HL-60 (cell line): ENCODE measurements at regions not wholly inside any gene's neighbourhood (a gene's known extent, or its start where the extent isn't known, plus 50 kb on each side); places are given as distances from the start of the nearest gene placed in this dataset.
"Not testable (repeated sequence)": the region's sequence is repeated elsewhere in the genome, so short reads cannot be mapped to it uniquely, and the experiment has no call there.

Experiments
- CTCF ChIP-seq: IDR thresholded peaks from one replicate; pipeline ENCODE4 v1.5.1; 2011; ENCODE audit warnings: low read length, control low read depth, inconsistent platforms; ENCODE audit not compliant: insufficient read depth
- GABPA ChIP-seq: IDR thresholded peaks from 2 replicates; pipeline ENCODE4 v1.6.1; 2012; ENCODE audit warnings: low read depth
- POLR2AphosphoS5 ChIP-seq: IDR thresholded peaks from 2 replicates; pipeline ENCODE4 v1.6.1; 2012; ENCODE audit warnings: low read depth
- REST ChIP-seq: IDR thresholded peaks from 2 replicates; pipeline ENCODE4 v1.6.1; 2012; ENCODE audit warnings: low read depth; ENCODE audit not compliant: insufficient replicate concordance

- not testable (repeated sequence) for TF ChIP-seq CTCF, GABPA, POLR2AphosphoS5, REST
Measured at GRCh38 chr6:47174063-47174462, 131.9 kb upstream of the ADGRF1 start.
